ENCODE measurements at regions not wholly inside any gene's neighbourhood (a gene's known extent, or its start where the extent isn't known, plus 50 kb on each side); places are given as distances from the start of the nearest gene placed in this dataset.
"Not testable (repeated sequence)": the region's sequence is repeated elsewhere in the genome, so short reads cannot be mapped to it uniquely, and the experiment has no call there.

- no peak for DNase-seq
Observed at GRCh38 chr11:39462506-39462905, 1996.9 kb downstream of the LRRC4C start.

DNA sequence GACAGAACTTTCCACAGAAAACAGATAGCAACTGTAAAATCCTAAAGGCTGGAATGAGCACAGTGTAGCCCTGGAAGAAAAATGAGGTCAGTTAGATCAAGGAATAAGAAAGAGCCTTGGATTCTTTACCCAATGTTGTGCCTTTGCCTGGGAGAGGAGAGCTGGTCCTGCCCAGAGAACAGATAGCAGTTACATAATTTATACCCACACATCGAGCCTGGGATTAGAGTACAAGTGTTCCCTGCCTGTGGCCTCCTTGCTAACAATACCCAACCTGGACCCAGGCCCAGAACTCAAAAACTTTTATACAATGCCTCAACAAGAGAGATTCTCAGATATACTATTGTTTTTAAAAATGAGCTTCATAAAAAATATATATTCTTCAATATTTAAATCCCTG is 1998.4 kb downstream of the LRRC4C start:
- no peak for DNase-seq

GRCh38 chr11:39459606-39460005 is 1999.8 kb downstream of the LRRC4C start:
- DNase-seq: no peak

DNA sequence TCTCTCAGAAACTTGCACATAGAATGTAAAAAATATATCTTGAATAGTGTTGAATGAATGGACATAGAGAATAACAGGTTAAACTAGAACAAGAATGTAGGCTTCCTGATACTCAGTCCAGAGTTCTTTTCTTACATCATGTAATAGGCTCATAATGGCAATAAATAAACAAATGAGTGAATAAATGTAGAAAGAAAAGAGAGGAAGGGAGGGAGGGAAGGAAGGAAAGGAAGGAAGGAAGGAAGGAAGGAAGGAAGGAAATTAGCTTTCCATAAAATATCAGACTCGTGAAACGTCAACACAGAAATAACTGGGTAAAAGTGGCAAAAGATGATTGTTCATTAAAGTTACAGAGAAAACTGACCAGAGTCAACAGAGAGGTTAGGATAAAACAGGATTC is 2001.0 kb downstream of the LRRC4C start:
- no peak for DNase-seq

- no peak for DNase-seq
Observed at GRCh38 chr11:39443424-39444022, 2015.9 kb downstream of the LRRC4C start.

DNA sequence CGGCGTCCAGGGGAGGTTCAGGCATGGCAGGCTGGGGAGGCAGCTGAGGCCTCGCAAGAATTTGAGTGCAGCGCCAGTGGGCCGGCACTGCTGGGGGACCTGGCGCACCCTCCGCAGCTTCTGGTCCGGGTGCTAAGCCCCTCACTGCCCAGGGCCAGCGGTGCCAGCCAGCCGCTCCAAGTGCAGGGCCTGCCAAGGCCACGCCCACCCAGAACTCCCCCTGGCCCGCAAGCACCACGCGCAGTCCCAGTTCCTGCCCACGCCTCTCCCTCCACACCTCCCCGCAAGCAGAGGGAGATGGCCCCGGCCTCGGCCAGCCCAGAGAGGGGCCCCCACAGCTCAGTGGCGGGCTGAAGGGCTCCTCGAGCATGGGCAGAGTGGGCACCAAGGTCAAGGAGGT is 2017.3 kb downstream of the LRRC4C start:
- no peak for DNase-seq

GRCh38 chr11:39435641-39436040 is 2023.8 kb downstream of the LRRC4C start:
- DNase-seq: no peak

DNA sequence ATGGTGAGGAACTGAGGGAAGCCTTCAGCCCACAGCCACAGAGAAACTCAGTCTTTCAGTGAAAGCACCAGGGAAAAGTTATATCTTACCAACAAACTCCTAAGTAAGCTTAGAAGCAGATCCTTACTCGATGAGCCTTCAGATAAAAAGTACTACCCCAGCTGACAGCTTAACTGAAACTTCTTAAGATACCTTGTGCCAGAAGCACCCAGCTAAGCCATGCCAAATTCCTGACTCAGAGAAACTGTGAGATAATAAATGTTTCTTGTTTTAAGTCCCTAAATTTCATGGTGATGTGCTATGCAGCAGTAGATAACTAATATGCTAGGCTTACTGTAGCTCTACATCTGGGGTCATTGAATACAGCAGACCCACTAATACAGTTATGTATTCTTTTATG is 2025.0 kb downstream of the LRRC4C start:
- no peak for DNase-seq

GRCh38 chr11:39432929-39433328 is 2026.5 kb downstream of the LRRC4C start:
- DNase-seq: no peak

- no peak for DNase-seq
Observed at GRCh38 chr11:39425226-39425625, 2034.2 kb downstream of the LRRC4C start.

DNA sequence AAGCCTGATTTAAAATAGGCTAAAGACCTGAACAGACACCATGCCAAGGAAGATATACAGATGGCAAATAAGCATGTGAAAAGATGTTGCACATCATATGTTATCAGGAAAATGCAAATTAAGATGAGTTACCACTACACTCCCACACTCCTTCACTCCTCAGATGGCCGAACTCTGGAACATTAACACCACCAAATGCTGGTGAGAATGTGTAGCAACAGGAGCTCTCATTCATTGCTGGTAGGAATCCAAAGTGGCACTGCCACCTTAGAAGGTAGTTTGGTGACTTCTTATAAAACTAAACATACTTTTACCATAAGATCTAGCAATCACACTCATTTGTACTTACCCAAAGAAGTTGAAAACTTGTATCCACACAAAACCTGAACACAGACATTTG is 2047.3 kb downstream of the LRRC4C start:
- DNase-seq: no peak

DNA sequence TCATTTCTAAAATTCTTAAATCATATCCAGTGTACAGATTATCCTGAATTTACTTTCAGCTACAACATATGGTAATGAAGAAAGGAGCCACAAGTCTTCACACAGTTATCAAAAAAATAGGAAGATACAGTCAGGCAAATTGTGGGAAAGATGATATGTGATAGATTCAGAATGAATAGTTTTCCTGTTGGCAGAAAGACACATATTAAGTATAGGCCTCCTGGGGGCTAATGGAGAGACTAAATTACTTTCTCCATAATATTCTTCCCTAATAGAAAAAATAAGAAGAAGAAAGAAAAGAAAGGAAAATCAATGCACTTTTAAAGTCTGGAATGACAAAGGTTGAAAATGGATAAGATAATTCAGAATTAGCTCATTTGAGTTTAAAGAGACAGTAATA is 2073.5 kb downstream of the LRRC4C start:
- no peak for DNase-seq

DNA sequence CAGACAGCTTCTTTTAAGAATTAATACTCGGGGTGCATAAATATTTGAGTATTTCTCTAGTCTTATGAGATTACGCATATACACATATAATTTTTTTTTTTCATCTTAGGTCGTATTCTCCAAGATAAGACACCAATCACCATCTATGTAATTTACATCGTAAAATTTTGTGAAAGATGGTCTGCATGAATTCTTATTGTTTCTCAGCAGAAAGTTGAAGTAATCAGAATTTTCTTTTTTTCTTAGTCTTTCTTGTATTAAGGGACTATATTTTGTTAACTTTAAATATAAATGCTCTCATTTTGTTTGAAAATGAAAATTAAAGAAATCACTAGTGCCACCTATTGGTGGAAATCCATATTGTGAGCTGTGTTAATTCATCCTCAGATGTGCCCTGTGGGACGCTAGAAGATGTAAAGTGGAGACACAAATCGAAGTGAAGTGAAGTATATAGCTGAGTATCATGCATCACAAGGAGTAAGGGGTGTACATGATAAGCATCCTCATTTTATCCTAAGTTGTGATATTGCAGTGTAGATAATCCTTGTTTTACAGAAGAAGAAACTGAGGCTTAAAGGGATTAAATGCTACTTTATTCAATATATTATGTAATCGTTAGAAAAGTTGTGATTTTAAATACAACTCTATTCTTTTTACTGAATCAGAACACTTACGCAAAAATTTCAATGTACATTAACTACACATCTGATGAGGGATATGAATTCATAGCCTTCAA is 2084.3 kb downstream of the LRRC4C start:
- DNase-seq: peak; percentile 28 to 32

DNA sequence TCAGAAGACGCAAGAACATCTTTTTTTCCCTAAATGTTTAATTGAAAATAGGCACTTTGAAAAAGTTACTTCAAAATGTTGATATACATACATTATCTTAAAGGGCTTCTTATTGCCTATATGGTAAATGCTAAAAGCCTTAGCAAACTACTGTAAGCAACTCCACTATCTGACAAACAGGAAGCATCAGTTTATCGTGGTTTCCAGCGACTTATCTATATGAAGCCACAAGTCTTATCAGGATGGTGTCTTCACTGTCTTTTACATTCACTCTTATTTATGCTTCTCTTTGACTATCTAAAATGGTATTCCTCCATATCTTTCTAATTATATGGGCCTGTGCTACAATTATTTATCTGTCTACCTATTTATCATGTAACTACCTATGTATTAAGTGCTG is 2091.9 kb downstream of the LRRC4C start:
- DNase-seq: no peak

DNA sequence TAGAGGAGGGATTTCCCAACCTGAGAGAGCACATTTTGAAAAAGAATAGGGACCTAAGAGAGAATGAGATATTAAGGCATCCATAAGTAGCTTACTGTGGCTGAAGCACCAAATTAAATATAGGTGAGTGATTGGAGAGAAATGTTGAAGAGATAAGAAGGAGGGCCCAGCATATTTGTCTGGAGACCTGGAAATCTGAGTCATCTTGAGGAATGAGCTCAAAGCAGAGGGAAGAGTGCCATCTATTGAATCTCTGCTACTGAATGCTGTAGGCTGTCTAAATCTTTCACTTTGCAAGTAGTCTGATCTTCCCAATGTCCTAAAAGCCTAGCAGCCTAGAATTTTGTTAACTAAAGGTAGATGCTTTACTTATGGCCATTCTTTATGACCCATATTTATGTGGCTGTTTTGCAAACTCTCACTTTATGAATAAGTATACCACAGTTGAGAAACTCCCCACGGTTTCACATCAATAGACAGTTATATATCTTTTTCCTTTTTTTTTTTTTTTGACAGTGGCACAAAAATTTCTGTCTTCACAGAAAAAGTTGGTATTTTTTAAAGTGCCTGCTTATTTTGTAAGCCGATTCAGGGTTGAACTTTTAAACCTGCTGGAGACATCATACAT is 2093.5 kb downstream of the LRRC4C start:
- no peak for DNase-seq

GRCh38 chr11:39363571-39363970 is 2095.9 kb downstream of the LRRC4C start:
- DNase-seq: no peak

GRCh38 chr11:39361557-39361956 is 2097.9 kb downstream of the LRRC4C start:
- no peak for DNase-seq

DNA sequence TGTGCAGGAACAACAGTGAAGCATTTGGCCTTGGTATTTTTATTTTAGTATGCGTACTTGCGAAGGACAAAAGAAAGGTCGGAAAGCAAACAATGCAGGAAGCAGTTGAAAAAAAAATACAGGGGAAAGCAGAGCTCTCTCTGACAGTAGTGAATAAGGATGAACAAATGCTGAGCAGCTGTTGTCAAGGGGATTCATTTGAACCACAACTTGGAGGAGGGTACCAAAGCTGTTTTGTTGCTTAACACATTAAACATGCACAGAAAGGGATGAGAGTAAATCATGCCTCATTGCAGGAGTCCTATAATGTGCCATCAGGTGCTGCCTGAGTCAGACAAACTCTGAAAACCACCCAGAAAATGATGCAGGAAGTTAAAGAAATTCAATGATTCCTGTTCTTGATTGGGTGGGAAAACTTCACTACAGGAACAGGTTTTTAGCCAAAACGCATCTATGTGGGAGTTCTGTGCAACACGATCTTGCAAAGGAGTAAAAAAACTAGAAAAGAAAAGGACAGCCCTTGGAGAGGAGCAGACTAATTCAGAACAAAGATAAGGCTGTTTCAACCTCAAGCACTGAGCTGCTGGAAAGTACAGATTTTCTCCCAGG is 2113.5 kb downstream of the LRRC4C start:
- DNase-seq: no peak

- no peak for DNase-seq
Observed at GRCh38 chr11:39341461-39341860, 2118.0 kb downstream of the LRRC4C start.

DNA sequence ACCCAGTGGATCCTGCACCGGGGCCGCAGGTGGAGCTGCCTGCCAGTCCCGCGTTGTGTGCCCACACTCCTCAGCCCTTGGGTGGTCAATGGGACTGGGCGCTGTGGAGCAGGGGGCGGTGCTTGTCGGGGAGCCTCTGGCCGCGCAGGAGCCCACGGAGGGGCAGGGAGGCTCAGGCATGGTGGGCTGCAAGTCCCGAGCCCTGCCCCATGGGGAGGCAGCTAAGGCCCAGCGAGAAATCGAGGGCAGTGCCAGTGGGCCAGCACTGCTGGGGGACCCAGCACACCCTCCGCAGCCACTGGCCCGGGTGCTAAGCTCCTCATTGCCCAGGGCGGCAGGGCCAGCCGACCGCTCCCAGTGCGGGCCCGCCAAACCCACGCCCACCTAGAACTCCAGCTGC is 2126.4 kb downstream of the LRRC4C start:
- DNase-seq: not testable (repeated sequence)

DNA sequence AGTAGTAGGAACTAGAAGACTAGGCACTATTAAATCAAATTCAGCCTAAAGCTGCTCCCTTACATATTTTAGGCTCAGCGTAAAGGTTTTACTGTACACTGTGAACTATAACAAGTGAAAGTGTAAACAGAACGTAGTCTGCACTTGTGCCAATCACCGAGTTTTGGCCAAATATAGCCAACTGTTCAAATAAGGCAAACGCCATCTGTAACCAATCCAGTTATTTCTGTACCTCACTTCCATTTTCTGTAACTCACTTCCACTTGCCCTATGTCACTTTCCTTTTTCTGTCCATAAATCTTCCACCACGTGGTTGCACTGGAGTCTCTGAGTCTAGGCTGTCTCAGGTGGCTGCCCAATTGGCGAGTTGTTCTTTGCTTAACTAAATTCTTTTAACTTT is 2132.2 kb downstream of the LRRC4C start:
- DNase-seq: no peak

GRCh38 chr11:39311888-39312287 is 2147.6 kb downstream of the LRRC4C start:
- not testable (repeated sequence) for DNase-seq

DNA sequence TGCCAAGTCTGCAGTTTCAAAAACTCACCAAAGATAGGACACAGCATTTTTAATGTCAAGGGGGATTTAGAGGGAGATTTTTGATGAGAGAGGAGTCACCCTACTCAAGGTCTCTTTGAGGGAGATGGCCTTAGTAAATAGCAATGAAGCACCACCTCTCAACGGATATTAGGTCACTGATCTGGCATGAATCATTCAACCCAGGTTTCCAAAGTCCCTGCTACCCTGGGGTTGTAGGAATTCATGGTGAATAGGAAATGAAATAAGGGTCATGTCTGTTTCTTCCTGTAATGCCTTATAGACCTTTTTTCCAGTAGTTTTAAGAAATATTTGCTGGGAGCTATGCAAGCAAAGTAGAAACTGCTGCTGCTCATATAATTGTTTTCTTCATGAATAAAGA is 2154.9 kb downstream of the LRRC4C start:
- no peak for DNase-seq

DNA sequence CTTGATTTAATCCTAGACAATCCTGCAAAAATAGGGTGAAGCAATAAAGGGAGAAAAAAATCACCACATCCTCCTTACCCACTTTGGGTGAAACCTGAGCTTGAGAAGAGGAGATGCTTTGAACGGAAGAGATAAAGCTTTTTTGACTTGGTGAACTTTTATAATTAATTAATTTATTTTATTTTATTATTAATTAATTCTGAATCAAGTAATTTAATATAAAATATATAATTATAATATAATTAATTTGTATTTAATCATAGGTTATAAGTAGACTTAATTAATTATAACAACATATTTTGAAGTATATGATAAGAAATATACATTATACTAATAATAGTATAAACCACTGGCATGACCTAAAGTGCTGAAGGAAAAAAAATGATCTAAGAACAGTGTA is 2164.8 kb downstream of the LRRC4C start:
- DNase-seq: no peak

Data from AML-193 (cell line).